AG04450 (cell line): ENCODE measurements at regions not wholly inside any gene's neighbourhood (a gene's known extent, or its start where the extent isn't known, plus 50 kb on each side); places are given as distances from the start of the nearest gene placed in this dataset.

Experiments used
- CTCF ChIA-PET: fragments of 300-600, 350-600 bp; formaldehyde crosslinking; extraction: SDS; loops from one replicate; lab custom pipeline; 2022; ENCODE audit warnings: antibody characterized with exemption, inconsistent platforms; lab: Charles Lee
- POLR2A ChIA-PET: fragments of 350-600 bp; formaldehyde crosslinking; extraction: SDS; loops from one replicate; lab custom pipeline; 2021; ENCODE audit warnings: antibody characterized with exemption, inconsistent platforms; lab: Yijun Ruan, JAX
- DNase-seq: peaks from one replicate; pipeline ENCODE4 v3.0.0-alpha.2; 2011; ENCODE audit warnings: low read depth, low spot score
- H3K27ac ChIP-seq: one replicate; pipeline ENCODE4 v1.5.1; 2012; ENCODE audit warnings: low read depth, low read length, control low read depth
- H3K27me3 ChIP-seq: one replicate; pipeline ENCODE4 v1.6.0; 2012; ENCODE audit warnings: low read length; ENCODE audit not compliant: control insufficient read depth, insufficient read depth
- H3K4me3 ChIP-seq: 2 replicates; pipeline ENCODE4 v1.5.1; 2011; ENCODE audit warnings: mild to moderate bottlenecking, low read depth, low read length, control low read depth
- H3K9me3 ChIP-seq: 2 replicates; pipeline ENCODE4 v1.5.1; 2012; ENCODE audit warnings: low read length; ENCODE audit not compliant: control insufficient read depth, insufficient read depth
- CTCF ChIP-seq: IDR thresholded peaks from 2 replicates; pipeline ENCODE4 v1.5.1; 2011; ENCODE audit warnings: low read depth, low read length, control low read depth, inconsistent platforms

GRCh38 chr3:10565814-10566213, 60.4 kb upstream of the ATP2B2 start:
- Histone ChIP-seq H3K9me3 (no peaks in the 10 kb centered on the region), H3K27me3 (peaks cover 10% of the 10 kb centered on the region), H3K4me3 (no peak overlapping the region), H3K27ac (no peak overlapping the region)
- no peak for TF ChIP-seq CTCF
- POLR2A ChIA-PET: no interaction called here
- CTCF ChIA-PET: no interaction called here
- DNase-seq: no peak

GRCh38 chr3:10566451-10566850, 61.1 kb upstream of the ATP2B2 start:
- DNase-seq: no peak
- peaks cover 8% of the 10 kb centered on the region for H3K27me3 ChIP-seq
- POLR2A ChIA-PET: no interaction called here

GRCh38 chr3:10568549-10568948, 63.2 kb upstream of the ATP2B2 start:
- Histone ChIP-seq H3K9me3 (no peaks in the 10 kb centered on the region), H3K27ac (no peak overlapping the region), H3K4me3 (no peak overlapping the region), H3K27me3 (peaks cover 12% of the 10 kb centered on the region)
- DNase-seq: no peak
- ChIA-PET CTCF (no interaction called here), POLR2A (no interaction called here)
- no peak for TF ChIP-seq CTCF

More at GRCh38 chr3:10566451-10566850, 61.1 kb upstream of the ATP2B2 start:
- CTCF ChIA-PET: no interaction called here
- H3K9me3 ChIP-seq: no peaks in the 10 kb centered on the region
- no peak overlapping the region for H3K4me3 ChIP-seq
- no peak for TF ChIP-seq CTCF
- H3K27ac ChIP-seq: no peak overlapping the region

DNA sequence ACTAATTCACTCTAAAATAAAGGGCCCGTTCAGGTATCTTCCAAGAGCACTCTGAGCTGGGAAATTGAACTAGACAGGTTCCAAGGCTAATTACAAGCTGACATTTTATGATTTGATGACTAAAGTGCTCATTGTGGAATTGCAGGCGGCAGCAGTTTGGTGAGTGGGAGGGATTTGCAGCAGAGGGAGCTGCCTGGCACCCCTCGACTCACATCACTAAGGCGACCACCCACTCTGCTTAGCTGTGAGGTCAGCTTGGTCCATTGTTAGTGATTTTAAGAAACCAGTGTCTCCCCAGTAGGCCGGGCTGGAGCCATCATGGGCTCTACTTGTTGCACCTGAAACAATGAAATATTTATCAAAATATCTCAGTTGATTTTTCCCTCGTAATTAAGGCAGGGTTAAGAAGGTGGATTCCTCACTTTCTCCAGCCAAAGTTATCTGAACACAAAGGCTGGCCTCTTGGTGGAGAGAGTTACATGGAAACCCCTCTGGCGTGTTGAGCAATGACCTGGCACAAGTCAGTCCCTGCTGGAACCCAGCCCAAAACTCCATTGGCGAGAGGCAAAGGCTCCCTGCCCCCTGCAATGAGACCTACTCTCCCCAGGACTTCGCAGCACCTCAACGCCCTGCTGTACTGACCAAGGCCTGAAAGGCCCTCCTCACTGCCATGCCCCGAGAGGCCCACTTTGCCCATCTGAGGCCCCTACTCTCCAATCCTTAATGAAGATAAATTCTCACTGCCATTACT, 65.0 kb upstream of the ATP2B2 start:
- H3K27me3 ChIP-seq: peaks cover 12% of the 10 kb centered on the region
- no peak for TF ChIP-seq CTCF
- H3K4me3 ChIP-seq: no peak overlapping the region
- CTCF ChIA-PET: no interaction called here
- POLR2A ChIA-PET: no interaction called here
- no peaks in the 10 kb centered on the region for H3K9me3 ChIP-seq
- no peak for DNase-seq
- no peak overlapping the region for H3K27ac ChIP-seq

DNA sequence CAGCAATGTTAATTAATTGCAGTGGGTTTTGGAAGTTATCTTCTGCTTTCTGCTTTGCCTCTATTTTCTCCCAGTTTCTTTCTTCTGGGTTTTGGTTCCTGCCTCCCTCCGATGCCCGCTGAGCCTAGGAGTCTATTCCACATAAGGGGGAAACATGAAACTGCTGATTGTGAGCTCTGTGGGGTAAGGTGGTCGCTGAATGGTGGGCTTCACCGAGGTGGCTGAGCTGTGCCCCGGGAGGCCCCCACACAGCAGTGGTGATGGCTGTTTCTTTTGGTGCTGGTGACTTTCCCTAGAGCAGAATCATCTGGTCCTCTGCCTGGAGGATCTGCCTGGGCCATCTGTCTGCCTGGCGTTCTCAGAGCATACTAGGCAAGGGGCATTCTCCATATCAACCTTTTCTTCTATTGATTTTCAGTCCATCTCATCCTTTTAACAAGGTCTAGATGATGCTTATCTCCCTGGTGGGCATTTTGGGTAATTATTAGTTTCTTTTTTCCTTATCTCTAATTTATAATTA, 68.8 kb upstream of the ATP2B2 start:
- Histone ChIP-seq H3K27ac (no peak overlapping the region), H3K4me3 (no peak overlapping the region), H3K9me3 (no peaks in the 10 kb centered on the region), H3K27me3 (peaks cover 6% of the 10 kb centered on the region)
- POLR2A ChIA-PET: no interaction called here
- DNase-seq: no peak
- CTCF ChIA-PET: no interaction called here
- TF ChIP-seq CTCF: no peak
